ENCODE measurements at regions not wholly inside any gene's neighbourhood (a gene's known extent, or its start where the extent isn't known, plus 50 kb on each side); places are given as distances from the start of the nearest gene placed in this dataset.

GRCh38 chr20:54940522-54940921 lies 465.1 kb downstream of the DOK5 start:
- no TSS peak for BruUV-seq (replicated peaks)
- no peaks in the 10 kb centered on the region for H3K79me2 ChIP-seq (ENCODE audit: low read depth)

DNA sequence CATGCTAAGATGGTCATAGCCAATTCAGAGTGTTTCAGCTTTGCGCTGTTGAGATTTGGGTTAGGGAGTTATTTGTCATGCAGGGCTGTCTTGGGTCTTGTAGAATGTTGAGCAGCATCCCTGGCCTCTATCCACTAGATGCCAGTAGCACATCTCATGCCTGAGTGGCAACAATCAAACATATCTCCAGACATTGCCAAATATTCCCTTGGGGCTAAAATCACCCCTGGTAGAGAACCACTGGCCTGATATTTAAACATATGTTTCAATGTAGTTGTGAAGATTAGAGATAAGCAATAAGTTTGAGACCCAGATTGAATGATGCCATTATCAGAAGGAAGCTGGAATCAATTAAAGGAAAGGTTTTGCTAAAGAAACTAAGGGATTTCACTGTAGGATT lies 463.3 kb downstream of the DOK5 start:
- H3K4me2 ChIP-seq, result no peak overlapping the region
- no TSS peak for BruUV-seq (replicated peaks)

More at GRCh38 chr20:54940522-54940921, 465.1 kb downstream of the DOK5 start:
- Histone ChIP-seq H3K4me2 (no peak overlapping the region), H3K36me3 (ENCODE audit: low read depth) (no peaks in the 10 kb centered on the region), H3F3A (ENCODE audit: insufficient read depth, low read depth) (no peaks in the 10 kb centered on the region), H3K27me3 (ENCODE audit: insufficient read depth, low read depth) (peaks cover 13% of the 10 kb centered on the region; the same call in 1 of the 2 replicates), H3K9me2 (ENCODE audit: insufficient read depth) (no peaks in the 10 kb centered on the region), H4K20me1 (ENCODE audit: insufficient read depth) (no peaks in the 10 kb centered on the region), H3K4me3 (no peak overlapping the region), H3K9me3 (ENCODE audit: insufficient read depth, low read depth) (no peaks in the 10 kb centered on the region), H3K4me1 (replicated peaks; ENCODE audit: insufficient read depth) (no peaks in the 10 kb centered on the region), H2AFZ (no peak overlapping the region), H3K27ac (no peak overlapping the region)
- DNase-seq, result no peak
- no peak for TF ChIP-seq CTCF (conservative IDR thresholded peaks at IDR 0.05)
- TF ChIP-seq EZH2 (IDR thresholded peaks at IDR 0.05; ENCODE audit: low read depth), result no peak
- ChIA-PET CTCF (no interaction called here), POLR2A (ENCODE audit: unreplicated experiment) (no interaction called here)
- intact Hi-C loops (cut with micrococcal nuclease; ENCODE audit: unreplicated experiment), result no loop called here

GRCh38 chr20:54933212-54933904 lies 458.0 kb downstream of the DOK5 start:
- CTCF ChIA-PET, result no interaction called here

More for the DNA sequence above, 463.3 kb downstream of the DOK5 start:
- Histone ChIP-seq H3K4me3 (no peak overlapping the region), H3K4me1 (replicated peaks; ENCODE audit: insufficient read depth) (no peaks in the 10 kb centered on the region), H3K9me2 (ENCODE audit: insufficient read depth) (no peaks in the 10 kb centered on the region), H3K9me3 (ENCODE audit: insufficient read depth, low read depth) (no peaks in the 10 kb centered on the region), H3K79me2 (ENCODE audit: low read depth) (no peaks in the 10 kb centered on the region), H2AFZ (no peak overlapping the region), H3K36me3 (ENCODE audit: low read depth) (no peaks in the 10 kb centered on the region), H4K20me1 (ENCODE audit: insufficient read depth) (no peaks in the 10 kb centered on the region), H3K27ac (no peak overlapping the region), H3F3A (ENCODE audit: insufficient read depth, low read depth) (no peaks in the 10 kb centered on the region), H3K27me3 (ENCODE audit: insufficient read depth, low read depth) (peaks cover 13% of the 10 kb centered on the region; the same call in 1 of the 2 replicates)
- DNase-seq, result no peak
- no peak for TF ChIP-seq CTCF (conservative IDR thresholded peaks at IDR 0.05)
- no peak for TF ChIP-seq EZH2 (IDR thresholded peaks at IDR 0.05; ENCODE audit: low read depth)
- CTCF ChIA-PET, result no interaction called here
- POLR2A ChIA-PET (ENCODE audit: unreplicated experiment), result no interaction called here
- intact Hi-C loops (cut with micrococcal nuclease; ENCODE audit: unreplicated experiment), result no loop called here

More at GRCh38 chr20:54933212-54933904, 458.0 kb downstream of the DOK5 start:
- H3K36me3 ChIP-seq (ENCODE audit: low read depth), result no peaks in the 10 kb centered on the region
- intact Hi-C loops (cut with micrococcal nuclease; ENCODE audit: unreplicated experiment), result no loop called here
- H3K4me1 ChIP-seq (replicated peaks; ENCODE audit: insufficient read depth), result no peaks in the 10 kb centered on the region
- no peaks in the 10 kb centered on the region for H3F3A ChIP-seq (ENCODE audit: insufficient read depth, low read depth)
- no peak overlapping the region for H2AFZ ChIP-seq
- POLR2A ChIA-PET (ENCODE audit: unreplicated experiment), result no interaction called here
- no peaks in the 10 kb centered on the region for H3K79me2 ChIP-seq (ENCODE audit: low read depth)
- no peak for DNase-seq
- no peak overlapping the region for H3K4me3 ChIP-seq
- H3K9me3 ChIP-seq (ENCODE audit: insufficient read depth, low read depth), result no peaks in the 10 kb centered on the region
- H3K27ac ChIP-seq, result no peak overlapping the region
- H3K9me2 ChIP-seq (ENCODE audit: insufficient read depth), result no peaks in the 10 kb centered on the region
- TF ChIP-seq CTCF (conservative IDR thresholded peaks at IDR 0.05) (no peak), EZH2 (IDR thresholded peaks at IDR 0.05; ENCODE audit: low read depth) (no peak)
- no peak overlapping the region for H3K4me2 ChIP-seq
- no peaks in the 10 kb centered on the region for H4K20me1 ChIP-seq (ENCODE audit: insufficient read depth)
- BruUV-seq (replicated peaks), result no TSS peak
- H3K27me3 ChIP-seq (ENCODE audit: insufficient read depth, low read depth), result peaks cover 6% of the 10 kb centered on the region; the same call in 1 of the 2 replicates

All from PC-9 (cell line).